H1 (cell line): ENCODE measurements at regions not wholly inside any gene's neighbourhood (a gene's known extent, or its start where the extent isn't known, plus 50 kb on each side); places are given as distances from the start of the nearest gene placed in this dataset.

Experiments
- HDAC2 ChIP-seq, 2 experiments: fragments of 300-600 bp in 1 of 2; sonication (generic) in 1 of 2; IDR thresholded peaks; 2 replicates each; pipeline ENCODE4 v1.6.1; 2011 to 2012; ENCODE audit warnings: low read depth in 2 of 2, low read length in 2 of 2, mild to moderate bottlenecking in 2 of 2, moderate library complexity in 2 of 2, borderline replicate concordance in 1 of 2, inconsistent platforms in 1 of 2
- RAD21 ChIP-seq, 2 experiments: IDR thresholded peaks in 1 of 2; conservative IDR thresholded peaks in 1 of 2; 2 replicates each; pipeline ENCODE4 v1.6.1; 2011; ENCODE audit warnings: low read depth in 2 of 2, low read length in 2 of 2, improper control_type of control experiment in 1 of 2, inconsistent platforms in 1 of 2, mild to moderate bottlenecking in 1 of 2, moderate library complexity in 1 of 2
- TF ChIP-seq, protein P1 (sequence below): fragments of 300-600 bp; sonication (generic); IDR thresholded peaks from 2 replicates; pipeline ENCODE4 v1.7.1; 2012; ENCODE audit warnings: low read length, moderate library complexity, mild to moderate bottlenecking, inconsistent platforms; ENCODE audit not compliant: insufficient replicate concordance
- TF ChIP-seq, protein P2 (sequence below): IDR thresholded peaks from 2 replicates; pipeline ENCODE4 v1.6.1; 2011; ENCODE audit warnings: low read depth, mild to moderate bottlenecking, low read length; ENCODE audit not compliant: insufficient read depth

DNA sequence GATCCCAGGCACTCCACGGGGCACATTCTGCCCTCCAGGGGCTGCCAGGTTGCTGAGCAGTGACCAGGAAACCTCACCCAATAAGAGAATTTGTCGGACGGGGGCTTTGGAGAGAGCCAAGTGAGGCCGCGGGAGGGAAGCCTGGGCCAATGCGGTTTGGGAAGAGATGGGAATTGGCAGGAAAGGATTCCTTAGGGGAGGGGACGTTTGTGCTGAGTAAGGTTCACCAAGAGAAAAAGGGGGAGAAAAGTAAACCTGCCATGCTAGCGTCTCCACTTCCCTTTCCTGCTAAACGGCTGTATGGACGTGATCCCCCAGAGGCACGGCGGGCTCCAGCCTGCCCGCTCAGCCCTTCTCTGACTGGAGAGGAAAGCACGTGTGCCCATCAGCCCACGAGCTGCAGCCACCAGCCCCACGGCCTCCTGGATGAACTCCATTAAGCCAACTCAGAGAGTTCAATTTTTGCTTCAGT lies 194.4 kb upstream of the ID2 start (continued):
- TF ChIP-seq, protein P1, sequence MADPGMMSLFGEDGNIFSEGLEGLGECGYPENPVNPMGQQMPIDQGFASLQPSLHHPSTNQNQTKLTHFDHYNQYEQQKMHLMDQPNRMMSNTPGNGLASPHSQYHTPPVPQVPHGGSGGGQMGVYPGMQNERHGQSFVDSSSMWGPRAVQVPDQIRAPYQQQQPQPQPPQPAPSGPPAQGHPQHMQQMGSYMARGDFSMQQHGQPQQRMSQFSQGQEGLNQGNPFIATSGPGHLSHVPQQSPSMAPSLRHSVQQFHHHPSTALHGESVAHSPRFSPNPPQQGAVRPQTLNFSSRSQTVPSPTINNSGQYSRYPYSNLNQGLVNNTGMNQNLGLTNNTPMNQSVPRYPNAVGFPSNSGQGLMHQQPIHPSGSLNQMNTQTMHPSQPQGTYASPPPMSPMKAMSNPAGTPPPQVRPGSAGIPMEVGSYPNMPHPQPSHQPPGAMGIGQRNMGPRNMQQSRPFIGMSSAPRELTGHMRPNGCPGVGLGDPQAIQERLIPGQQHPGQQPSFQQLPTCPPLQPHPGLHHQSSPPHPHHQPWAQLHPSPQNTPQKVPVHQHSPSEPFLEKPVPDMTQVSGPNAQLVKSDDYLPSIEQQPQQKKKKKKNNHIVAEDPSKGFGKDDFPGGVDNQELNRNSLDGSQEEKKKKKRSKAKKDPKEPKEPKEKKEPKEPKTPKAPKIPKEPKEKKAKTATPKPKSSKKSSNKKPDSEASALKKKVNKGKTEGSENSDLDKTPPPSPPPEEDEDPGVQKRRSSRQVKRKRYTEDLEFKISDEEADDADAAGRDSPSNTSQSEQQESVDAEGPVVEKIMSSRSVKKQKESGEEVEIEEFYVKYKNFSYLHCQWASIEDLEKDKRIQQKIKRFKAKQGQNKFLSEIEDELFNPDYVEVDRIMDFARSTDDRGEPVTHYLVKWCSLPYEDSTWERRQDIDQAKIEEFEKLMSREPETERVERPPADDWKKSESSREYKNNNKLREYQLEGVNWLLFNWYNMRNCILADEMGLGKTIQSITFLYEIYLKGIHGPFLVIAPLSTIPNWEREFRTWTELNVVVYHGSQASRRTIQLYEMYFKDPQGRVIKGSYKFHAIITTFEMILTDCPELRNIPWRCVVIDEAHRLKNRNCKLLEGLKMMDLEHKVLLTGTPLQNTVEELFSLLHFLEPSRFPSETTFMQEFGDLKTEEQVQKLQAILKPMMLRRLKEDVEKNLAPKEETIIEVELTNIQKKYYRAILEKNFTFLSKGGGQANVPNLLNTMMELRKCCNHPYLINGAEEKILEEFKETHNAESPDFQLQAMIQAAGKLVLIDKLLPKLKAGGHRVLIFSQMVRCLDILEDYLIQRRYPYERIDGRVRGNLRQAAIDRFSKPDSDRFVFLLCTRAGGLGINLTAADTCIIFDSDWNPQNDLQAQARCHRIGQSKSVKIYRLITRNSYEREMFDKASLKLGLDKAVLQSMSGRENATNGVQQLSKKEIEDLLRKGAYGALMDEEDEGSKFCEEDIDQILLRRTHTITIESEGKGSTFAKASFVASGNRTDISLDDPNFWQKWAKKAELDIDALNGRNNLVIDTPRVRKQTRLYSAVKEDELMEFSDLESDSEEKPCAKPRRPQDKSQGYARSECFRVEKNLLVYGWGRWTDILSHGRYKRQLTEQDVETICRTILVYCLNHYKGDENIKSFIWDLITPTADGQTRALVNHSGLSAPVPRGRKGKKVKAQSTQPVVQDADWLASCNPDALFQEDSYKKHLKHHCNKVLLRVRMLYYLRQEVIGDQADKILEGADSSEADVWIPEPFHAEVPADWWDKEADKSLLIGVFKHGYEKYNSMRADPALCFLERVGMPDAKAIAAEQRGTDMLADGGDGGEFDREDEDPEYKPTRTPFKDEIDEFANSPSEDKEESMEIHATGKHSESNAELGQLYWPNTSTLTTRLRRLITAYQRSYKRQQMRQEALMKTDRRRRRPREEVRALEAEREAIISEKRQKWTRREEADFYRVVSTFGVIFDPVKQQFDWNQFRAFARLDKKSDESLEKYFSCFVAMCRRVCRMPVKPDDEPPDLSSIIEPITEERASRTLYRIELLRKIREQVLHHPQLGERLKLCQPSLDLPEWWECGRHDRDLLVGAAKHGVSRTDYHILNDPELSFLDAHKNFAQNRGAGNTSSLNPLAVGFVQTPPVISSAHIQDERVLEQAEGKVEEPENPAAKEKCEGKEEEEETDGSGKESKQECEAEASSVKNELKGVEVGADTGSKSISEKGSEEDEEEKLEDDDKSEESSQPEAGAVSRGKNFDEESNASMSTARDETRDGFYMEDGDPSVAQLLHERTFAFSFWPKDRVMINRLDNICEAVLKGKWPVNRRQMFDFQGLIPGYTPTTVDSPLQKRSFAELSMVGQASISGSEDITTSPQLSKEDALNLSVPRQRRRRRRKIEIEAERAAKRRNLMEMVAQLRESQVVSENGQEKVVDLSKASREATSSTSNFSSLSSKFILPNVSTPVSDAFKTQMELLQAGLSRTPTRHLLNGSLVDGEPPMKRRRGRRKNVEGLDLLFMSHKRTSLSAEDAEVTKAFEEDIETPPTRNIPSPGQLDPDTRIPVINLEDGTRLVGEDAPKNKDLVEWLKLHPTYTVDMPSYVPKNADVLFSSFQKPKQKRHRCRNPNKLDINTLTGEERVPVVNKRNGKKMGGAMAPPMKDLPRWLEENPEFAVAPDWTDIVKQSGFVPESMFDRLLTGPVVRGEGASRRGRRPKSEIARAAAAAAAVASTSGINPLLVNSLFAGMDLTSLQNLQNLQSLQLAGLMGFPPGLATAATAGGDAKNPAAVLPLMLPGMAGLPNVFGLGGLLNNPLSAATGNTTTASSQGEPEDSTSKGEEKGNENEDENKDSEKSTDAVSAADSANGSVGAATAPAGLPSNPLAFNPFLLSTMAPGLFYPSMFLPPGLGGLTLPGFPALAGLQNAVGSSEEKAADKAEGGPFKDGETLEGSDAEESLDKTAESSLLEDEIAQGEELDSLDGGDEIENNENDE = no peak
- TF ChIP-seq, protein P2, sequence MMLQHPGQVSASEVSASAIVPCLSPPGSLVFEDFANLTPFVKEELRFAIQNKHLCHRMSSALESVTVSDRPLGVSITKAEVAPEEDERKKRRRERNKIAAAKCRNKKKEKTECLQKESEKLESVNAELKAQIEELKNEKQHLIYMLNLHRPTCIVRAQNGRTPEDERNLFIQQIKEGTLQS = no peak
- TF ChIP-seq RAD21 (IDR thresholded peaks at IDR 0.05 in 1 of 2, conservative IDR thresholded peaks at IDR 0.05 in 1 of 2; ENCODE audit: low read depth in 2 of 2, low read length in 2 of 2) (peak in 1 of 2 experiments; percentile 8; a peak in 2 of 4 replicates), HDAC2 (IDR thresholded peaks at IDR 0.05; ENCODE audit: borderline replicate concordance in 1 of 2, low read depth in 2 of 2, low read length in 2 of 2) (no peak)
